Neural progenitor cell (in vitro differentiated cells): ENCODE measurements at regions not wholly inside any gene's neighbourhood (a gene's known extent, or its start where the extent isn't known, plus 50 kb on each side); places are given as distances from the start of the nearest gene placed in this dataset.

ENCODE experiments used
- DNase-seq: peaks from one replicate; pipeline ENCODE4 v3.0.0-alpha.2; 2016; ENCODE audit warnings: low spot score
- H2AFZ ChIP-seq: fragments of 200-600 bp; sonication (generic); replicated peaks from 2 replicates; pipeline ENCODE4 v1.6.1; 2016; ENCODE audit warnings: antibody characterized with exemption
- H3F3A ChIP-seq: fragments of 200-600 bp; sonication (generic); 2 replicates; pipeline ENCODE4 v1.6.1; 2016; ENCODE audit warnings: antibody characterized with exemption, low read depth
- H3K27ac ChIP-seq: fragments of 200-600 bp; sonication (generic); 2 replicates; pipeline ENCODE4 v1.5.1; 2016; ENCODE audit warnings: mild to moderate bottlenecking
- H3K27me3 ChIP-seq: fragments of 200-600 bp; sonication (generic); 2 replicates; pipeline ENCODE4 v1.6.1; 2016; ENCODE audit warnings: mild to moderate bottlenecking, moderate library complexity
- H3K36me3 ChIP-seq: fragments of 200-600 bp; sonication (generic); 2 replicates; pipeline ENCODE4 v1.5.1; 2016
- H3K4me1 ChIP-seq: fragments of 200-600 bp; sonication (generic); 2 replicates; pipeline ENCODE4 v1.6.1; 2016; ENCODE audit warnings: mixed run types
- H3K4me2 ChIP-seq: fragments of 200-600 bp; sonication (generic); 2 replicates; pipeline ENCODE4 v1.6.1; 2016
- H3K4me3 ChIP-seq: fragments of 200-600 bp; sonication (generic); 2 replicates; pipeline ENCODE4 v1.5.1; 2016
- H3K79me2 ChIP-seq: fragments of 200-600 bp; sonication (generic); 2 replicates; pipeline ENCODE4 v1.6.1; 2016; ENCODE audit warnings: low read depth
- H3K9ac ChIP-seq: fragments of 200-600 bp; sonication (generic); 2 replicates; pipeline ENCODE4 v1.6.1; 2016
- H3K9me3 ChIP-seq: fragments of 200-600 bp; sonication (generic); 2 replicates; pipeline ENCODE4 v1.5.1; 2016; ENCODE audit warnings: low read depth
- H4K20me1 ChIP-seq: fragments of 200-600 bp; sonication (generic); 2 replicates; pipeline ENCODE4 v1.6.1; 2016; ENCODE audit warnings: low read depth
- H3K27ac Mint-ChIP-seq: 3 replicates; pipeline ENCODE4 v1.8.0; 2021; ENCODE audit warnings: mixed read lengths
- H3K27me3 Mint-ChIP-seq: 2 replicates; pipeline ENCODE4 v1.8.0; 2022; ENCODE audit warnings: low read depth, mild to moderate bottlenecking, inconsistent platforms, moderate library complexity, mixed read lengths; ENCODE audit not compliant: insufficient read depth
- H3K36me3 Mint-ChIP-seq: 3 replicates; pipeline ENCODE4 v1.8.0; 2021; ENCODE audit warnings: mixed read lengths
- H3K4me1 Mint-ChIP-seq: 3 replicates; pipeline ENCODE4 v1.8.0; 2021; ENCODE audit warnings: mixed read lengths
- H3K4me3 Mint-ChIP-seq: 3 replicates; pipeline ENCODE4 v1.8.0; 2021; ENCODE audit warnings: mild to moderate bottlenecking, moderate library complexity, mixed read lengths
- H3K9me3 Mint-ChIP-seq: 3 replicates; pipeline ENCODE4 v1.8.0; 2020; ENCODE audit warnings: mixed read lengths
- EZH2 ChIP-seq: fragments of 200-600 bp; sonication (generic); IDR thresholded peaks from 2 replicates; pipeline ENCODE4 v1.6.1; 2017; ENCODE audit warnings: antibody characterized with exemption, mild to moderate bottlenecking, moderate library complexity
- EZH2phosphoT487 ChIP-seq: fragments of 200-600 bp; sonication (generic); IDR thresholded peaks from 2 replicates; pipeline ENCODE4 v1.6.1; 2017; ENCODE audit warnings: antibody characterized with exemption
- TF ChIP-seq, protein P1 (sequence below): fragments of 200-600 bp; sonication (generic); IDR thresholded peaks from 2 replicates; pipeline ENCODE4 v1.5.1; 2017; ENCODE audit warnings: antibody characterized with exemption, mild to moderate bottlenecking

DNA sequence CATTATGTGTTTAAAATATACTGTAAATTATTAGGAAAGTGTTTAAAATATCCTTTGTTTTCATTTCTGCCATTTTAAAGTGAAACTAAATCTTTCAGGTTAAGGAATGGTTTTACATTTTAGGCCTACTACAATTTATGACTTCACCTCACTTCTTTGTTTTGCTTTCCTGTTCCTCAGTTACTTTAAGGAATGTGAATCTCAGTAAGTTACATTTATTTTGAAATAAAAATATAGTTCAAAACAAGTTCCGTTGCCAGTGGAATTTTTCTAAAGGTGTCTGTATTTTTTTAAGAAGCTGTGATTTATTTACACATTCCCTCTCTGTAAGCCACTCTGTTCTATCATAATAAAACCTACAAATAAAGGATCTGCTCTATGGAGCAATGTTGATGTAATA lies 630.9 kb upstream of the AGTR1 start:
- Mint-ChIP-seq H3K36me3 (peaks cover 8% of the 10 kb centered on the region), H3K27ac (no peak overlapping the region), H3K4me1 (no peaks in the 10 kb centered on the region), H3K4me3 (no peak overlapping the region), H3K9me3 (no peaks in the 10 kb centered on the region), H3K27me3 (no peaks in the 10 kb centered on the region)
- Histone ChIP-seq H3K9ac (no peak overlapping the region), H3F3A (no peaks in the 10 kb centered on the region), H3K36me3 (no peaks in the 10 kb centered on the region), H4K20me1 (no peaks in the 10 kb centered on the region), H3K4me1 (no peaks in the 10 kb centered on the region), H3K27ac (no peak overlapping the region), H2AFZ (no peak overlapping the region), H3K4me3 (no peak overlapping the region), H3K27me3 (no peaks in the 10 kb centered on the region), H3K79me2 (no peaks in the 10 kb centered on the region), H3K4me2 (no peak overlapping the region), H3K9me3 (no peaks in the 10 kb centered on the region)
- TF ChIP-seq EZH2 (no peak), EZH2phosphoT487 (no peak)
- TF ChIP-seq, protein P1, sequence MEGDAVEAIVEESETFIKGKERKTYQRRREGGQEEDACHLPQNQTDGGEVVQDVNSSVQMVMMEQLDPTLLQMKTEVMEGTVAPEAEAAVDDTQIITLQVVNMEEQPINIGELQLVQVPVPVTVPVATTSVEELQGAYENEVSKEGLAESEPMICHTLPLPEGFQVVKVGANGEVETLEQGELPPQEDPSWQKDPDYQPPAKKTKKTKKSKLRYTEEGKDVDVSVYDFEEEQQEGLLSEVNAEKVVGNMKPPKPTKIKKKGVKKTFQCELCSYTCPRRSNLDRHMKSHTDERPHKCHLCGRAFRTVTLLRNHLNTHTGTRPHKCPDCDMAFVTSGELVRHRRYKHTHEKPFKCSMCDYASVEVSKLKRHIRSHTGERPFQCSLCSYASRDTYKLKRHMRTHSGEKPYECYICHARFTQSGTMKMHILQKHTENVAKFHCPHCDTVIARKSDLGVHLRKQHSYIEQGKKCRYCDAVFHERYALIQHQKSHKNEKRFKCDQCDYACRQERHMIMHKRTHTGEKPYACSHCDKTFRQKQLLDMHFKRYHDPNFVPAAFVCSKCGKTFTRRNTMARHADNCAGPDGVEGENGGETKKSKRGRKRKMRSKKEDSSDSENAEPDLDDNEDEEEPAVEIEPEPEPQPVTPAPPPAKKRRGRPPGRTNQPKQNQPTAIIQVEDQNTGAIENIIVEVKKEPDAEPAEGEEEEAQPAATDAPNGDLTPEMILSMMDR, result no peak
- DNase-seq, result no peak

DNA sequence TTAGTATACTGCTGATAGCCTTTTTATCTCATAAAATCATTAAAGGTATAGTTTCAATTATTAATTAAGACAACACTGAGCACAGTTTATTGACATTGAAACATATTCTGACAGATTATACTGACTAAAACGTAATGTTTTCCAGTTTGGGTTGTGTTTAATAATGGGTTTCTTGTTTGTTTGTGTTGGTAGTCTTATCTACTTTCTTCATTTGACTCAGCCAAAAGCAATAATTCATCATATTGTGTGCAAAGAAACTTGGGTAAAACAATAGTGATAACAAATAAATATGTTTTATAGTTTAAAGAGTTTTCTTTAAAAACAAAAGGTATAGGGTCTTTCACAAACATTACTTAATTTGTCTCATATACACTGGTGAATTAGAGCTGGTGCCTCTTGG lies 629.2 kb upstream of the AGTR1 start:
- Histone ChIP-seq H3K9me3 (no peaks in the 10 kb centered on the region), H3F3A (no peaks in the 10 kb centered on the region), H3K79me2 (no peaks in the 10 kb centered on the region), H3K27ac (no peak overlapping the region), H3K4me2 (no peak overlapping the region), H3K9ac (no peak overlapping the region), H3K4me3 (no peak overlapping the region), H4K20me1 (no peaks in the 10 kb centered on the region), H3K27me3 (no peaks in the 10 kb centered on the region), H2AFZ (no peak overlapping the region), H3K4me1 (no peaks in the 10 kb centered on the region), H3K36me3 (no peaks in the 10 kb centered on the region)
- Mint-ChIP-seq H3K36me3 (peaks cover 6% of the 10 kb centered on the region), H3K27me3 (no peaks in the 10 kb centered on the region), H3K9me3 (no peaks in the 10 kb centered on the region), H3K27ac (no peak overlapping the region), H3K4me1 (peaks cover 6% of the 10 kb centered on the region), H3K4me3 (no peak overlapping the region)
- TF ChIP-seq EZH2 (no peak), EZH2phosphoT487 (no peak)
- TF ChIP-seq, protein P1, result no peak
- DNase-seq, result no peak

DNA sequence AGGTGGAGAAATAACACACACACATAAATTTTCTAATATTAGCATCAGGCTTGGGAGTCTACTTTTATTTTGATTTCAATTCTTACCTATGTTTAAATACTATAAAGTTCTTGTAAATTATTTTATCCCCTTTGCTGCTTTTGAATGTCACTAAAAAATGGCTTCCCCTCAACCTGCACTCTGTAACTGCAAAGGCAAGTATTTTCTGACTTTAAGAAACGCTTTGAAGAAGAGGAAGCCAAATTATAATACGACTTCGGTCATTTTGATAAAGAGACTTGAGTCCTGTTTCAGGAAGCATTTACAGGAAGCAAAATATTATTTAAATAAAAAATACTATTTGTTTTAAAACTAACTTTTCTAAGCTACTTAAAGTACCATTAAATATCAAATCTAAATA lies 627.7 kb upstream of the AGTR1 start:
- Histone ChIP-seq H3K4me2 (no peak overlapping the region), H3K36me3 (no peaks in the 10 kb centered on the region), H3K9ac (no peak overlapping the region), H3K27ac (no peak overlapping the region), H3K27me3 (no peaks in the 10 kb centered on the region), H3K4me1 (peaks cover under 1% of the 10 kb centered on the region), H4K20me1 (no peaks in the 10 kb centered on the region), H3K9me3 (no peaks in the 10 kb centered on the region), H2AFZ (peak overlapping the region; percentile 9), H3F3A (peaks cover under 1% of the 10 kb centered on the region), H3K4me3 (no peak overlapping the region), H3K79me2 (no peaks in the 10 kb centered on the region)
- Mint-ChIP-seq H3K36me3 (peaks cover 6% of the 10 kb centered on the region), H3K27ac (no peak overlapping the region), H3K4me3 (no peak overlapping the region), H3K27me3 (no peaks in the 10 kb centered on the region), H3K9me3 (no peaks in the 10 kb centered on the region), H3K4me1 (peaks cover 22% of the 10 kb centered on the region)
- DNase-seq, result no peak
- TF ChIP-seq EZH2, result no peak

DNA sequence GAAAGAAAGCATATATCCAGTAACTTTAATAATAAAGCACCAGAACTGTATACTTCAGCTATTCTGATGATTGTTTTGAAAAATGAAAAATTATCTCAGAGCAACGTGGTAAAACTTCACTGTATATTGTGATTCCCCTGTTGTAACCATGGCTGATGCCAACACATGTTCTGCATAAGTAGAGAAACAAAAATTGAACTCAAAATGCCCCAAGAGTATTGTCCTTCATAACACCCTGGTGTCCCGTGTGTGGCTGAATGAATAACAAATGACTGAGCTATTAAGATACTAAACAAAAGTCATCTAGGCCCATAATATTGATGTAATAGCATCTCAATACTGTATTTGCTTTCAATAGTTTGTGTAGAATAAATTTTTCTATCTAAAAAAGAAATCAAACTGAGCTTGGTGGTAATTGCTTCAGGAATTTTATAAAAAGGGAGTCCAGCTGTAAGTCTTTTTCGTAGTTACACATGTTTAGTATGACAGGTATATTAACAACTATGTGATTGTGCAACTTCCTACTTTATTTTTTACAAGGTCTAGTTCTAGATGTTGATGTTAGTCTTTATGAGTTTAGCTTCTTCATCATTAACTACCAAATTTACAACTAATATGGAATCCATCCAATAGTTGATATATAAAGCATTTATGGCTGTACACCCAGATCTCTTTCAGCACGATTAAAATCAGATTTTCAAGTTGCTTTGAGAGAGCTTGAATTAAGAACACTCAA lies 623.8 kb upstream of the AGTR1 start:
- no peak overlapping the region for H3K4me3 Mint-ChIP-seq
- peaks cover 6% of the 10 kb centered on the region for H3K36me3 Mint-ChIP-seq

More for the DNA sequence above, 623.8 kb upstream of the AGTR1 start:
- H3K27me3 Mint-ChIP-seq, result no peaks in the 10 kb centered on the region
- no peak overlapping the region for H3K9ac ChIP-seq
- no peak overlapping the region for H3K4me3 ChIP-seq
- H4K20me1 ChIP-seq, result no peaks in the 10 kb centered on the region
- no peak overlapping the region for H3K4me2 ChIP-seq
- H3K36me3 ChIP-seq, result no peaks in the 10 kb centered on the region
- no peak overlapping the region for H2AFZ ChIP-seq
- H3K9me3 Mint-ChIP-seq, result no peaks in the 10 kb centered on the region
- peaks cover 60% of the 10 kb centered on the region for H3K4me1 Mint-ChIP-seq
- H3K27ac ChIP-seq, result no peak overlapping the region
- no peaks in the 10 kb centered on the region for H3K27me3 ChIP-seq
- peak overlapping the region; percentile 11 for H3K27ac Mint-ChIP-seq
- peaks cover 9% of the 10 kb centered on the region for H3F3A ChIP-seq
- TF ChIP-seq, protein P1, result no peak
- TF ChIP-seq EZH2 (no peak), EZH2phosphoT487 (no peak)
- H3K4me1 ChIP-seq, result peaks cover 12% of the 10 kb centered on the region
- no peak for DNase-seq
- H3K79me2 ChIP-seq, result no peaks in the 10 kb centered on the region
- H3K9me3 ChIP-seq, result no peaks in the 10 kb centered on the region
